A673 (cell line): ENCODE measurements at regions not wholly inside any gene's neighbourhood (a gene's known extent, or its start where the extent isn't known, plus 50 kb on each side); places are given as distances from the start of the nearest gene placed in this dataset.

Source experiments
- BruUV-seq: library from RNA; stranded (reverse); fragments of 400-500 nt; replicated peaks from 2 replicates; lab custom pipeline; 2021; lab: Mats Ljungman, UMichigan
- CTCF ChIA-PET: fragments of 300-600 bp; sonication (Branson Sonifier 250); formaldehyde crosslinking; loops from one replicate; lab custom pipeline; 2022; ENCODE audit warnings: antibody characterized with exemption; lab: Charles Lee
- POLR2A ChIA-PET: fragments of 300-600 bp; sonication (Branson Sonifier 250); formaldehyde crosslinking; loops from one replicate; lab custom pipeline; 2022; ENCODE audit warnings: antibody characterized with exemption; ENCODE audit not compliant: low non-redundant PET; lab: Charles Lee
- DNase-seq: peaks from one replicate; pipeline ENCODE4 v3.0.0-alpha.2; 2015; ENCODE audit warnings: low spot score
- H3K27ac ChIP-seq: fragments of 200-600 bp; sonication (generic); 2 replicates; pipeline ENCODE4 v1.5.1; 2016; ENCODE audit warnings: mixed run types, low read depth, mild to moderate bottlenecking, mixed read lengths, antibody characterized with exemption, low read length; ENCODE audit not compliant: poor library complexity, severe bottlenecking
- H3K27me3 ChIP-seq: fragments of 200-600 bp; sonication (generic); replicated peaks from 2 replicates; pipeline ENCODE4 v1.6.1; 2017; ENCODE audit warnings: mixed run types, low read depth, mild to moderate bottlenecking, mixed read lengths, antibody characterized with exemption, low read length; ENCODE audit not compliant: insufficient read depth, poor library complexity
- H3K36me3 ChIP-seq: fragments of 200-600 bp; sonication (generic); 2 replicates; pipeline ENCODE4 v1.6.1; 2016; ENCODE audit warnings: mixed run types, mild to moderate bottlenecking, mixed read lengths, antibody characterized with exemption, low read length; ENCODE audit not compliant: insufficient read depth, poor library complexity, severe bottlenecking
- H3K4me1 ChIP-seq: fragments of 200-600 bp; sonication (generic); 2 replicates; pipeline ENCODE4 v1.6.1; 2017; ENCODE audit warnings: mixed run types, mild to moderate bottlenecking, mixed read lengths, antibody characterized with exemption, low read length; ENCODE audit not compliant: insufficient read depth, poor library complexity, severe bottlenecking
- H3K4me3 ChIP-seq: fragments of 200-600 bp; sonication (generic); 2 replicates; pipeline ENCODE4 v1.5.1; 2016; ENCODE audit warnings: low read depth, mixed run types, mild to moderate bottlenecking, mixed read lengths, low read length; ENCODE audit not compliant: poor library complexity, severe bottlenecking
- H3K9me3 ChIP-seq: fragments of 200-600 bp; sonication (generic); 2 replicates; pipeline ENCODE4 v1.6.1; 2016; ENCODE audit warnings: mixed run types, low read depth, mild to moderate bottlenecking, mixed read lengths, antibody characterized with exemption, low read length; ENCODE audit not compliant: poor library complexity, severe bottlenecking
- CTCF ChIP-seq: fragments of 300-800, 200-600 bp; sonication (generic); conservative IDR thresholded peaks from 2 replicates; pipeline ENCODE4 v1.5.1; 2017; ENCODE audit warnings: low read depth, mild to moderate bottlenecking, antibody characterized with exemption, low read length, moderate library complexity, mixed read lengths
- EZH2 ChIP-seq: fragments of 200-600 bp; sonication (generic); IDR thresholded peaks from 2 replicates; pipeline ENCODE4 v1.6.1; 2017; ENCODE audit warnings: borderline replicate concordance, low read depth, mild to moderate bottlenecking, mixed read lengths, antibody characterized with exemption, low read length; ENCODE audit not compliant: poor library complexity, severe bottlenecking
- intact Hi-C: fragments of 100-400 bp; cut with micrococcal nuclease; formaldehyde crosslinking; loops from one replicate; pipeline ENCODE4 v1.10.0; 2022; ENCODE audit not compliant: unreplicated experiment

GRCh38 chr4:174429701-174430410, 92.4 kb downstream of the HPGD start:
- TF ChIP-seq EZH2: no peak
- no peak for TF ChIP-seq CTCF
- Histone ChIP-seq H3K4me3 (no peak overlapping the region), H3K9me3 (no peaks in the 10 kb centered on the region), H3K36me3 (no peaks in the 10 kb centered on the region), H3K27ac (no peak overlapping the region), H3K4me1 (no peaks in the 10 kb centered on the region), H3K27me3 (no peaks in the 10 kb centered on the region)
- ChIA-PET POLR2A (no interaction called here), CTCF (no interaction called here)
- intact Hi-C loops: no loop called here
- no peak for DNase-seq
- no TSS peak for BruUV-seq

DNA sequence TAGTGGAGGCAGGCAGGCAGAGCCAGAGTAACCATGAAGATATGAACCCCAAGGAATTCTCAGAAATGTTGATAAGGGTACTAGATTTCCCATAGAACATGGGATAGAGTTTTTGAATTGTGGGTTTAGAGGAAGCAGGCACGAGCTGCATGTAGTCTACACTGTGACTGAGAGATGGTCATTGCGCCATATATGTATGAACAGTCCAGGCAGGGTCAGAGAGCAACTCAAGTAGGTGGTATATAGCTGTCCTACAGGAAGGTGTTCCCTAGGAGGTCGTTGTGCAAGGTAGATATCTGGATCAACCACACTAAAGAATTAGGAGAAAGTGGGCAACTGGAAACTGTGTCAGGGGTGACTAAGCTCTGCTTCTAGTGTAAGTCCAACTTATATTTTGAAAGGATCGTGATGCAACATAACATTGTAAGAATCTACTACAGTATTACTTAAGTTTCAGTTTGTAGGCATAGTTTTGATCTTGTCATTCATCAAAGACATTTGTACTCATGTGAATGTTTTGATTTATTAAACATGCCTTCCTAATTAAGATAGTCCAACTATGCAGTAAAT, 94.6 kb downstream of the HPGD start:
- Histone ChIP-seq H3K36me3 (no peaks in the 10 kb centered on the region), H3K4me3 (no peak overlapping the region), H3K27ac (no peak overlapping the region), H3K4me1 (peaks cover 12% of the 10 kb centered on the region), H3K9me3 (no peaks in the 10 kb centered on the region), H3K27me3 (no peaks in the 10 kb centered on the region)
- ChIA-PET CTCF (no interaction called here), POLR2A (no interaction called here)
- DNase-seq: no peak
- BruUV-seq: no TSS peak
- TF ChIP-seq CTCF: no peak
- no peak for TF ChIP-seq EZH2
- intact Hi-C loops: no loop called here

DNA sequence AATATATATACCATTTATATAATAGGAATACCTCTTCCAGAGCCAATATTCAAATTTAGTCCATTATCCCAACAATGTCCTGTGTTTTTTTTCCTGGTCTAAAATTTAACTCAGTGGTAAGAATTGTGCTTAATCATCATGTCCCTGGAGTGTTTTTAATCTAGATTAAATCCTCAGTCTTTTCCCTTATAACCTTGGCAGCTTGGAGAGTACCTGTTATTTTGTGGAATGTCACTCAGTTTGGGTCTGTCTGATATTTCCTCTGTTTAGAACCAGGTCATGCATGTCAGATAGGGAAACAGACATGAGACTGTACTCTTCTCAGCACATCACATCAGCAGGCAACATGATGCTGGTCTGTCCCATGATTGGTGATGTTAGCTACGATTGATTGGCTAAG, 96.6 kb downstream of the HPGD start:
- TF ChIP-seq EZH2: no peak
- no peak for TF ChIP-seq CTCF
- H3K36me3 ChIP-seq: no peaks in the 10 kb centered on the region
- H3K4me3 ChIP-seq: no peak overlapping the region
- intact Hi-C loops: no loop called here
- BruUV-seq: no TSS peak
- ChIA-PET POLR2A (no interaction called here), CTCF (no interaction called here)
- no peak overlapping the region for H3K27ac ChIP-seq
- peaks cover 12% of the 10 kb centered on the region for H3K4me1 ChIP-seq
- no peak for DNase-seq
- H3K9me3 ChIP-seq: no peaks in the 10 kb centered on the region
- no peaks in the 10 kb centered on the region for H3K27me3 ChIP-seq
